GM12892 (cell line): ENCODE measurements at regions not wholly inside any gene's neighbourhood (a gene's known extent, or its start where the extent isn't known, plus 50 kb on each side); places are given as distances from the start of the nearest gene placed in this dataset.

ENCODE experiments used
- POLR2A ChIP-seq: IDR thresholded peaks from 2 replicates; pipeline ENCODE4 v1.6.1; 2011; ENCODE audit warnings: low read depth, low read length, control low read depth
- TAF1 ChIP-seq: IDR thresholded peaks from 2 replicates; pipeline ENCODE4 v1.6.1; 2011; ENCODE audit warnings: low read depth, mild to moderate bottlenecking, control low read depth, low read length, borderline replicate concordance

- TF ChIP-seq POLR2A, result no peak
- TF ChIP-seq TAF1, result no peak
Observed at GRCh38 chr9:106307670-106308069, 555.3 kb upstream of the ZNF462 start.
